ENCODE measurements at regions not wholly inside any gene's neighbourhood (a gene's known extent, or its start where the extent isn't known, plus 50 kb on each side); places are given as distances from the start of the nearest gene placed in this dataset.

- intact Hi-C loops (cut with DNase I): no loop called here
- no peak for DNase-seq (ENCODE audit: low spot score)
Observed at GRCh38 chr19:5392486-5392885, 51.9 kb upstream of the PTPRS start.

- intact Hi-C loops (cut with DNase I): no loop called here
- DNase-seq (ENCODE audit: low spot score): no peak
Observed at GRCh38 chr19:5393088-5393487, 52.5 kb upstream of the PTPRS start.

GRCh38 chr19:5394551-5395505, 54.2 kb upstream of the PTPRS start:
- DNase-seq (ENCODE audit: low spot score): no peak
- intact Hi-C loops (cut with DNase I): no loop called here

GRCh38 chr19:5395556-5395955, 54.9 kb upstream of the PTPRS start:
- no peak for DNase-seq (ENCODE audit: low spot score)

GRCh38 chr19:5396096-5396939, 55.7 kb upstream of the PTPRS start:
- no peak for DNase-seq (ENCODE audit: low spot score)
- intact Hi-C loops (cut with DNase I): no loop called here

More at GRCh38 chr19:5395556-5395955, 54.9 kb upstream of the PTPRS start:
- intact Hi-C loops (cut with DNase I): no loop called here

- DNase-seq (ENCODE audit: low spot score): no peak
- intact Hi-C loops (cut with DNase I): no loop called here
Observed at GRCh38 chr19:5396963-5397362, 56.4 kb upstream of the PTPRS start.

GRCh38 chr19:5397804-5398692, 57.2 kb upstream of the ZNRF4 start:
- intact Hi-C loops (cut with DNase I): no loop called here
- DNase-seq (ENCODE audit: low spot score): no peak

GRCh38 chr19:5398693-5399057, 56.5 kb upstream of the ZNRF4 start:
- intact Hi-C loops (cut with DNase I): no loop called here
- DNase-seq (ENCODE audit: low spot score): no peak

GRCh38 chr19:5403968-5404640, 51.1 kb upstream of the ZNRF4 start:
- intact Hi-C loops (cut with DNase I): no loop called here
- peak; percentile 95 for DNase-seq (ENCODE audit: low spot score)
